Endothelial cell of umbilical vein (primary cell): ENCODE measurements at regions not wholly inside any gene's neighbourhood (a gene's known extent, or its start where the extent isn't known, plus 50 kb on each side); places are given as distances from the start of the nearest gene placed in this dataset.

Source experiments
- BruUV-seq: library from RNA; stranded (reverse); fragments of 400-500 nt; replicated peaks from 2 replicates; lab custom pipeline; 2021; lab: Mats Ljungman, UMichigan
- CTCF ChIA-PET: fragments of 300-600, 350-600 bp; sonication (Branson Sonifier 250); formaldehyde crosslinking; loops from one replicate; lab custom pipeline; 2021; ENCODE audit warnings: antibody characterized with exemption, inconsistent platforms; lab: Charles Lee
- POLR2A ChIA-PET: fragments of 300-600, 350-600 bp; sonication (Branson Sonifier 250); formaldehyde crosslinking; loops from one replicate; lab custom pipeline; 2021; ENCODE audit warnings: antibody characterized with exemption, inconsistent platforms; lab: Charles Lee
- DNase-seq: peaks from one replicate; pipeline ENCODE4 v3.0.0-alpha.2; 2011; ENCODE audit warnings: low read depth, low spot score
- FAIRE-seq: peaks from 2 replicates; lab custom pipeline; 2011; peaks lifted over from hg19 to GRCh38; lab: Jason Lieb, UNC
- H2AFZ ChIP-seq: 2 replicates; pipeline ENCODE4 v1.6.0; 2012; ENCODE audit warnings: low read depth, low read length, control low read depth, inconsistent platforms
- H3K27ac ChIP-seq: 2 replicates; pipeline ENCODE4 v1.5.1; 2011; ENCODE audit warnings: low read depth, mild to moderate bottlenecking, control low read depth, low read length, moderate library complexity; ENCODE audit not compliant: insufficient read depth
- H3K27me3 ChIP-seq, 2 experiments: 2 replicates each; pipeline versions ENCODE4 v1.6.0 to v1.6.1; 2011; ENCODE audit warnings: low read length in 2 of 2, mixed read lengths in 1 of 2; ENCODE audit not compliant: control insufficient read depth in 2 of 2, insufficient read depth in 2 of 2
- H3K36me3 ChIP-seq, 2 experiments: 2 replicates in 1 of 2; 3 replicates in 1 of 2; pipeline ENCODE4 v1.5.1; 2011; ENCODE audit warnings: low read length in 2 of 2, mild to moderate bottlenecking in 1 of 2, moderate library complexity in 1 of 2; ENCODE audit not compliant: control insufficient read depth in 2 of 2, insufficient read depth in 2 of 2; ENCODE audit errors: extremely low read depth in 1 of 2
- H3K4me1 ChIP-seq: 3 replicates; pipeline ENCODE4 v1.5.1; 2011; ENCODE audit warnings: mild to moderate bottlenecking, low read length; ENCODE audit not compliant: control insufficient read depth, insufficient read depth; ENCODE audit errors: extremely low read depth
- H3K4me2 ChIP-seq: 2 replicates; pipeline ENCODE4 v1.6.1; 2011; ENCODE audit warnings: low read length, control low read depth, mixed read lengths; ENCODE audit not compliant: insufficient read depth
- H3K4me3 ChIP-seq, 3 experiments: fragments of 200-600 bp in 1 of 3; sonication (generic), shearing (Covaris generic) in 1 of 3; replicated peaks in 1 of 3; 2 replicates each; pipeline ENCODE4 v1.5.1; 2011 to 2016; ENCODE audit warnings: control low read depth in 3 of 3, low read length in 3 of 3, mild to moderate bottlenecking in 2 of 3, inconsistent platforms in 1 of 3, low read depth in 1 of 3, moderate library complexity in 1 of 3; ENCODE audit not compliant: insufficient read depth in 1 of 3
- H3K79me2 ChIP-seq: 2 replicates; pipeline ENCODE4 v1.6.0; 2012; ENCODE audit warnings: low read length, inconsistent platforms; ENCODE audit not compliant: control insufficient read depth, insufficient read depth
- H3K9ac ChIP-seq: replicated peaks from 2 replicates; pipeline ENCODE3; 2011; ENCODE audit warnings: low read length, control low read depth; ENCODE audit not compliant: insufficient read depth; ENCODE audit errors: extremely low read depth
- H3K9me1 ChIP-seq: replicated peaks from 3 replicates; pipeline ENCODE4 v1.6.0; 2011; ENCODE audit warnings: mild to moderate bottlenecking, low read length; ENCODE audit not compliant: control insufficient read depth, insufficient read depth; ENCODE audit errors: extremely low read depth
- H3K9me3 ChIP-seq: replicated peaks from 2 replicates; pipeline ENCODE4 v1.5.1; 2012; ENCODE audit warnings: low read length, inconsistent platforms; ENCODE audit not compliant: control insufficient read depth, insufficient read depth
- H4K20me1 ChIP-seq: replicated peaks from 2 replicates; pipeline ENCODE3; 2011; ENCODE audit warnings: mild to moderate bottlenecking, low read length; ENCODE audit not compliant: control insufficient read depth, insufficient read depth; ENCODE audit errors: extremely low read depth
- CTCF ChIP-seq, 2 donors: IDR thresholded peaks; 1 replicate in 1 of 2; 2 replicates in 1 of 2; pipeline ENCODE4 v1.5.1; 2011; ENCODE audit warnings: low read length in 2 of 2, mild to moderate bottlenecking in 2 of 2, moderate library complexity in 2 of 2, control low read depth in 1 of 2, inconsistent platforms in 1 of 2, low read depth in 1 of 2; ENCODE audit not compliant: insufficient read depth in 1 of 2; ENCODE audit errors: extremely low read depth in 1 of 2
- EZH2 ChIP-seq: IDR thresholded peaks from 2 replicates; pipeline ENCODE4 v1.6.1; 2012; ENCODE audit warnings: borderline replicate concordance, low read depth, mild to moderate bottlenecking, moderate library complexity, low read length, inconsistent platforms; ENCODE audit not compliant: severe bottlenecking
- FOS ChIP-seq: IDR thresholded peaks from 2 replicates; pipeline ENCODE4 v1.6.1; 2011; ENCODE audit warnings: mild to moderate bottlenecking, low read length, moderate library complexity, borderline replicate concordance; ENCODE audit not compliant: insufficient read depth
- GATA2 ChIP-seq: IDR thresholded peaks from 2 replicates; pipeline ENCODE4 v1.7.0; 2011; ENCODE audit warnings: low read depth, mild to moderate bottlenecking, moderate library complexity, mixed read lengths, low read length; ENCODE audit not compliant: insufficient read length, insufficient read depth
- JUN ChIP-seq: IDR thresholded peaks from 2 replicates; pipeline ENCODE4 v1.6.1; 2011; ENCODE audit warnings: borderline replicate concordance, low read depth; ENCODE audit not compliant: insufficient read length, insufficient read depth
- MYC ChIP-seq: IDR thresholded peaks from one replicate; pipeline ENCODE4 v1.6.1; 2011; ENCODE audit warnings: mild to moderate bottlenecking, low read depth, low read length
- POLR2A ChIP-seq: IDR thresholded peaks from 2 replicates; pipeline ENCODE4 v1.6.1; 2012; ENCODE audit warnings: low read depth, mild to moderate bottlenecking, control low read depth, low read length
- POLR2AphosphoS5 ChIP-seq: IDR thresholded peaks from 2 replicates; pipeline ENCODE4 v1.6.1; 2012; ENCODE audit warnings: low read depth, mild to moderate bottlenecking, control low read depth, low read length, moderate library complexity; ENCODE audit not compliant: insufficient read depth
- dilution Hi-C: fragments of 300-500 bp; cut with MboI; formaldehyde crosslinking; loops from one replicate; pipeline ENCODE4 v1.15.0; 2019; ENCODE audit warnings: low sequenced_read_pairs; ENCODE audit not compliant: extremely low pct_ligation_motif_present
- intact Hi-C: fragments of 100-400 bp; cut with micrococcal nuclease; formaldehyde crosslinking; loops from one replicate; pipeline ENCODE4 v1.10.0; 2022
- TF ChIP-seq, protein P1 (sequence below): IDR thresholded peaks from 2 replicates; pipeline ENCODE4 v1.6.1; 2011; ENCODE audit not compliant: insufficient read depth, insufficient read length

DNA sequence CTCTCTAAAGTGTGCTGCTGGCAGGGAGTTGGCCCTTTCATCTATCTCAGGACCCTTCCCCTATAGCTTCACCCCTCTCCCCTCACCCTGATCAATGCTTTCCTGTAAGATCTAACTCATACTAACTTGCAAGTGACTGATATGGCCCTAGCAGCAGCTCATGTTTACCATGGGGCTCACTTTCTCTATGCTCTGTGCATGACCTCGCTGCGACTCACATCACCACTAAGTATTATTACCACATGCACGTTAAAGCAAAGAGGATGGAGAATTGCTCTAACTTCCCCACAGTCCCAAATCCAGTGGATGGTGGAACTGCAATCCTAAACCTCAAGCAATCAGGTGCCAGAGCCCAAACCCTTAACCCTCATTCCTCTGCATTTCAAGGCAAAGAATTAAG, 626.6 kb downstream of the MID1IP1 start:
- H3K27ac ChIP-seq: no peak overlapping the region
- no peak overlapping the region for H2AFZ ChIP-seq
- no peak overlapping the region for H3K9ac ChIP-seq
- H3K4me3 ChIP-seq: no peak overlapping the region
- H3K79me2 ChIP-seq: no peaks in the 10 kb centered on the region
- no peaks in the 10 kb centered on the region for H4K20me1 ChIP-seq
- FAIRE-seq (peak; percentile 83), DNase-seq (peak; percentile 30)
- POLR2A ChIA-PET: no interaction called here
- H3K9me3 ChIP-seq: no peaks in the 10 kb centered on the region
- no peak overlapping the region for H3K4me2 ChIP-seq
- no peaks in the 10 kb centered on the region for H3K9me1 ChIP-seq
- no peaks in the 10 kb centered on the region for H3K27me3 ChIP-seq
- TF ChIP-seq JUN (no peak), FOS (peak; percentile 4)
- no peaks in the 10 kb centered on the region for H3K4me1 ChIP-seq
- intact Hi-C loops (no loop called here), dilution Hi-C loops (no loop called here)
- H3K36me3 ChIP-seq: no peaks in the 10 kb centered on the region
- CTCF ChIA-PET: no interaction called here
- no TSS peak for BruUV-seq

DNA sequence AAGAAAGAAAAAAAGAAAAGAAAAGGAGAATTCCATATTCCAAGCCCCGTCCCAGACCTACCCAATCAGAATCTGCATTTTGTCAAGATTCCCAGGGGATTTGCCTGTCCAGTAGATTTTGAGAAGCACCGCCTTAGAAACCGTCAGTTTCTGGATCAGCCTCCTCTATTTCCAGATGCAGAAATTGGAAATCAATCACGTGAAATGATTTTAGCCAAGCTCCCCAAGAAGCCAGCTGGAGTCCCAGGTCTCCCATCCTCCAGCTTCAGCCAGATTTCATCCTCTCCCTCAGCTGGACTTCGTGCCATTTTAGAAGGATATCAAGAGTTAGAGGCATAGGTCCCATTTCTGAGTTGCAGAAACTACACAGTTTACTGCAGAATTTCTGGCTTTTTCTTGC, 629.3 kb downstream of the MID1IP1 start:
- Histone ChIP-seq H3K36me3 (no peaks in the 10 kb centered on the region), H3K27me3 (no peaks in the 10 kb centered on the region), H3K79me2 (no peaks in the 10 kb centered on the region), H3K9me3 (no peaks in the 10 kb centered on the region), H3K9me1 (no peaks in the 10 kb centered on the region), H3K4me2 (no peak overlapping the region), H2AFZ (no peak overlapping the region), H3K9ac (no peak overlapping the region), H4K20me1 (no peaks in the 10 kb centered on the region), H3K27ac (no peak overlapping the region), H3K4me1 (no peaks in the 10 kb centered on the region), H3K4me3 (no peak overlapping the region)
- TF ChIP-seq FOS: no peak
- TF ChIP-seq, protein P1, sequence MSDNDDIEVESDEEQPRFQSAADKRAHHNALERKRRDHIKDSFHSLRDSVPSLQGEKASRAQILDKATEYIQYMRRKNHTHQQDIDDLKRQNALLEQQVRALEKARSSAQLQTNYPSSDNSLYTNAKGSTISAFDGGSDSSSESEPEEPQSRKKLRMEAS: no peak
- no peak for TF ChIP-seq JUN
- no peak for TF ChIP-seq POLR2A
- no peak for TF ChIP-seq EZH2
- no peak for TF ChIP-seq CTCF (IDR thresholded peaks at IDR 0.05; ENCODE audit: extremely low read depth in 1 of 2, insufficient read depth in 1 of 2, low read depth in 1 of 2, low read length in 2 of 2)
- no peak for TF ChIP-seq MYC
- TF ChIP-seq GATA2: no peak
- TF ChIP-seq POLR2AphosphoS5: no peak
- no TSS peak for BruUV-seq
- DNase-seq: no peak
- CTCF ChIA-PET: no interaction called here
- no peak for FAIRE-seq
- dilution Hi-C loops: no loop called here
- intact Hi-C loops: loop anchor here (10.0 kb wide), 1 partner anchor 276 kb away; no protein-coding TSS in a partner anchor
- POLR2A ChIA-PET: no interaction called here
